HCT116 (cell line): ENCODE measurements at regions not wholly inside any gene's neighbourhood (a gene's known extent, or its start where the extent isn't known, plus 50 kb on each side); places are given as distances from the start of the nearest gene placed in this dataset.

ENCODE experiments used
- ATAC-seq: fragments of 200-7000 bp; cut with Tn5 transposase; 2 replicates; pipeline ENCODE4 v1.9.1; 2020; ENCODE audit warnings: mild to moderate bottlenecking, moderate library complexity
- BruUV-seq: library from RNA; stranded (reverse); fragments of 400-500 nt; replicated peaks from 2 replicates; lab custom pipeline; 2021; lab: Mats Ljungman, UMichigan
- CTCF ChIA-PET: fragments of 300-600 bp; sonication (Branson Sonifier 250); formaldehyde crosslinking; loops from one replicate; lab custom pipeline; 2021; ENCODE audit warnings: antibody characterized with exemption; lab: Charles Lee
- POLR2A ChIA-PET: fragments of 300-600, 350-600 bp; sonication (Branson Sonifier 250); formaldehyde crosslinking; loops from one replicate; lab custom pipeline; 2021; ENCODE audit warnings: antibody characterized with exemption; lab: Charles Lee
- RAD21 ChIA-PET, 2 experiments: fragments of 300-600 bp; sonication (Branson Sonifier 250); formaldehyde crosslinking; loops; one replicate each; lab custom pipeline; 2023; ENCODE audit warnings: low total read pairs in 2 of 2; ENCODE audit not compliant: uncharacterized antibody in 2 of 2, unreplicated experiment in 2 of 2, low non-redundant PET in 1 of 2; lab: Charles Lee
- DNase-seq: peaks from one replicate; pipeline ENCODE4 v3.0.0-alpha.2; 2010; ENCODE audit warnings: low read depth, low spot score
- H2AFZ ChIP-seq: fragments of 200-600 bp; shearing (Covaris generic), sonication (generic); 2 replicates; pipeline ENCODE4 v1.6.1; 2017; ENCODE audit warnings: low read depth, mixed run types, mixed read lengths, antibody characterized with exemption, low read length; ENCODE audit not compliant: poor library complexity, severe bottlenecking
- H3K27ac ChIP-seq: 2 replicates; pipeline ENCODE4 v1.5.1; 2012; ENCODE audit warnings: low read depth, low read length
- H3K27me3 ChIP-seq: fragments of 200-600 bp; sonication (generic); 2 replicates; pipeline ENCODE4 v1.6.1; 2016; ENCODE audit warnings: mixed run types, low read length, mixed read lengths; ENCODE audit not compliant: insufficient read depth
- H3K36me3 ChIP-seq, 2 experiments: fragments of 200-500 bp in 1 of 2; fragments of 200-600 bp in 1 of 2; sonication (Bioruptor generic) in 1 of 2; sonication (generic) in 1 of 2; 2 replicates each; pipeline versions ENCODE4 v1.5.1 to v1.6.1; 2014 to 2016; ENCODE audit warnings: low read length in 2 of 2, inconsistent platforms in 1 of 2, mixed read lengths in 1 of 2, mixed run types in 1 of 2; ENCODE audit not compliant: insufficient read depth in 2 of 2, control insufficient read depth in 1 of 2
- H3K4me1 ChIP-seq, 2 experiments: fragments of 200-600 bp in 1 of 2; sonication (generic) in 1 of 2; 2 replicates each; pipeline versions ENCODE4 v1.5.1 to v1.6.1; 2012 to 2017; ENCODE audit warnings: low read length in 2 of 2, inconsistent platforms in 1 of 2, mild to moderate bottlenecking in 1 of 2, mixed read lengths in 1 of 2, mixed run types in 1 of 2, moderate library complexity in 1 of 2; ENCODE audit not compliant: insufficient read depth in 2 of 2, control insufficient read depth in 1 of 2
- H3K4me2 ChIP-seq: fragments of 200-600 bp; sonication (generic); 2 replicates; pipeline ENCODE4 v1.6.1; 2017; ENCODE audit warnings: mixed run types, low read length, mixed read lengths
- H3K4me3 ChIP-seq, 2 experiments: fragments of 200-600 bp in 1 of 2; sonication (generic) in 1 of 2; replicated peaks in 1 of 2; 2 replicates each; pipeline ENCODE4 v1.5.1; 2011 to 2016; ENCODE audit warnings: low read length in 2 of 2, control low read depth in 1 of 2, low read depth in 1 of 2, mild to moderate bottlenecking in 1 of 2, mixed read lengths in 1 of 2, mixed run types in 1 of 2
- H3K79me2 ChIP-seq: fragments of 200-600 bp; sonication (generic); 2 replicates; pipeline ENCODE4 v1.6.1; 2017; ENCODE audit warnings: mild to moderate bottlenecking, mixed run types, low read length, moderate library complexity, mixed read lengths; ENCODE audit not compliant: insufficient read depth
- H3K9ac ChIP-seq: fragments of 200-600 bp; sonication (generic); 2 replicates; pipeline ENCODE4 v1.6.1; 2016; ENCODE audit warnings: low read length, mixed read lengths
- H3K9me2 ChIP-seq: fragments of 200-600 bp; sonication (generic), shearing (Covaris generic); 2 replicates; pipeline ENCODE4 v1.6.1; 2017; ENCODE audit warnings: mixed run types, mild to moderate bottlenecking, moderate library complexity; ENCODE audit not compliant: insufficient read depth
- H3K9me3 ChIP-seq, 2 experiments: fragments of 200-500 bp in 1 of 2; fragments of 200-600 bp in 1 of 2; sonication (Bioruptor generic) in 1 of 2; sonication (generic) in 1 of 2; 2 replicates each; pipeline ENCODE4 v1.6.1; 2014 to 2017; ENCODE audit warnings: low read length in 2 of 2, mixed read lengths in 2 of 2, inconsistent platforms in 1 of 2, low read depth in 1 of 2, mild to moderate bottlenecking in 1 of 2, mixed run types in 1 of 2, moderate library complexity in 1 of 2; ENCODE audit not compliant: control insufficient read depth in 1 of 2, insufficient read depth in 1 of 2
- H4K20me1 ChIP-seq: fragments of 200-600 bp; sonication (generic), shearing (Covaris generic); 2 replicates; pipeline ENCODE4 v1.6.1; 2017; ENCODE audit warnings: mixed run types, mild to moderate bottlenecking, moderate library complexity; ENCODE audit not compliant: insufficient read depth
- CBX3 ChIP-seq: IDR thresholded peaks from 2 replicates; pipeline ENCODE4 v1.6.1; 2012; ENCODE audit warnings: low read depth
- CEBPB ChIP-seq: IDR thresholded peaks from 2 replicates; pipeline ENCODE4 v1.6.1; 2012; ENCODE audit warnings: low read depth
- ELF1 ChIP-seq: IDR thresholded peaks from 2 replicates; pipeline ENCODE4 v1.6.1; 2012; ENCODE audit warnings: low read depth, borderline replicate concordance
- EZH2phosphoT487 ChIP-seq: fragments of 200-600 bp; IDR thresholded peaks from 2 replicates; pipeline ENCODE4 v1.6.1; 2018; ENCODE audit warnings: antibody characterized with exemption, borderline replicate concordance
- FOSL1 ChIP-seq: IDR thresholded peaks from 2 replicates; pipeline ENCODE4 v1.6.1; 2012; ENCODE audit warnings: low read depth
- JUND ChIP-seq: IDR thresholded peaks from 2 replicates; pipeline ENCODE4 v1.6.1; 2012
- POLR2A ChIP-seq: IDR thresholded peaks from 2 replicates; pipeline ENCODE4 v1.7.0; 2011; ENCODE audit warnings: borderline replicate concordance; ENCODE audit not compliant: insufficient read depth, insufficient read length; ENCODE audit errors: extremely low read depth
- POLR2AphosphoS5 ChIP-seq: IDR thresholded peaks from 2 replicates; pipeline ENCODE4 v1.6.1; 2011; ENCODE audit warnings: mild to moderate bottlenecking, low read depth, low read length, moderate library complexity
- RAD21 ChIP-seq: IDR thresholded peaks from 2 replicates; pipeline ENCODE4 v1.6.1; 2012; ENCODE audit warnings: low read depth, mild to moderate bottlenecking
- SIN3A ChIP-seq: IDR thresholded peaks from 2 replicates; pipeline ENCODE4 v1.6.1; 2012; ENCODE audit warnings: low read depth
- SP1 ChIP-seq: IDR thresholded peaks from 2 replicates; pipeline ENCODE4 v1.6.1; 2012; ENCODE audit warnings: low read depth
- SRF ChIP-seq: IDR thresholded peaks from 2 replicates; pipeline ENCODE4 v1.6.1; 2012; ENCODE audit warnings: low read depth
- TCF7L2 ChIP-seq: IDR thresholded peaks from 2 replicates; pipeline ENCODE4 v1.7.0; 2011; ENCODE audit warnings: borderline replicate concordance, inconsistent platforms; ENCODE audit not compliant: insufficient read depth, insufficient read length; ENCODE audit errors: extremely low read depth
- YY1 ChIP-seq: IDR thresholded peaks from 2 replicates; pipeline ENCODE4 v1.6.1; 2011; ENCODE audit warnings: low read length, low read depth, moderate library complexity, mild to moderate bottlenecking; ENCODE audit not compliant: insufficient replicate concordance; ENCODE audit errors: extremely low read depth
- ZFX ChIP-seq: fragments of 450-650 bp; IDR thresholded peaks from 2 replicates; pipeline ENCODE4 v1.6.1; 2017
- ZNF274 ChIP-seq: fragments of 200-500 bp; sonication (Bioruptor generic); IDR thresholded peaks from 2 replicates; pipeline ENCODE4 v1.6.1; 2014; ENCODE audit warnings: mild to moderate bottlenecking, low read depth, low read length, inconsistent platforms
- intact Hi-C: fragments of 100-400 bp; cut with micrococcal nuclease; formaldehyde crosslinking; loops from 2 replicates; pipeline ENCODE4 v1.10.0; 2022
- TF ChIP-seq, protein P1 (sequence below): IDR thresholded peaks from 2 replicates; pipeline ENCODE4 v1.6.1; 2012
- TF ChIP-seq, protein P2 (sequence below), 3 experiments: fragments of 200-600 bp in 1 of 3; sonication (generic) in 1 of 3; IDR thresholded peaks in 2 of 3; conservative IDR thresholded peaks in 1 of 3; 2 replicates each; pipeline ENCODE4 v1.5.1; 2012 to 2017; ENCODE audit warnings: low read depth in 2 of 3, low read length in 2 of 3, antibody characterized with exemption in 1 of 3, borderline replicate concordance in 1 of 3, control low read depth in 1 of 3, mild to moderate bottlenecking in 1 of 3, mixed read lengths in 1 of 3, mixed run types in 1 of 3, moderate library complexity in 1 of 3; ENCODE audit not compliant: insufficient read depth in 1 of 3
- TF ChIP-seq, protein P3 (sequence below): IDR thresholded peaks from 2 replicates; pipeline ENCODE4 v1.6.1; 2012; ENCODE audit warnings: low read depth

DNA sequence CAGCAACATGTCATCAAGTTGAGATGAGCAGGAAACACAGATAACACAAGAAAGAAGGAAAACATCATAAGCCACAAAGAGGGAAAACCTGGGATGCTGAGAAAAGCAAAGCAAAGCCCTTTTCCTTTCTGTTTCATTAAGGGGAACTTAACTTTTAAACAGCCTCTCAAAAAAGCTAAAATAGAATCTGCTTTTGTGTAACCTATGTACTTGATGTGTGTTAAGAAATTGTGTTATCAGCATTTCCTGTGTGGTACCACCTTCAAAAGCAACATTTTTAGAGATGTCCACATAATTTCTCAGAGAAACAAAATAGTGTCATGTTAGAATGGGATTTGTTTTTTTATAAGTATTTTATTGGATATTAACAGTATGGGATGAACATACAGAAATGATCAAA lies 206.2 kb downstream of the IL20RB start:
- Histone ChIP-seq H3K9ac (no peak overlapping the region), H3K36me3 (no peaks in the 10 kb centered on the region), H3K4me1 (peaks cover 0 to 5% of the 10 kb centered on the region in 2 experiments; a peak in 1 of 4 replicates), H3K27ac (no peak overlapping the region), H4K20me1 (no peaks in the 10 kb centered on the region), H3K79me2 (no peaks in the 10 kb centered on the region), H3K9me3 (no peaks in the 10 kb centered on the region), H3K4me2 (no peak overlapping the region), H3K4me3 (no peak overlapping the region), H3K27me3 (peaks cover 10% of the 10 kb centered on the region), H2AFZ (no peak overlapping the region), H3K9me2 (no peaks in the 10 kb centered on the region)
- ATAC-seq (no peak), DNase-seq (no peak)
- RAD21 ChIA-PET: no interaction called here
- POLR2A ChIA-PET: no interaction called here
- CTCF ChIA-PET: no interaction called here
- intact Hi-C loops: no loop called here
- no TSS peak for BruUV-seq
- TF ChIP-seq, protein P1, sequence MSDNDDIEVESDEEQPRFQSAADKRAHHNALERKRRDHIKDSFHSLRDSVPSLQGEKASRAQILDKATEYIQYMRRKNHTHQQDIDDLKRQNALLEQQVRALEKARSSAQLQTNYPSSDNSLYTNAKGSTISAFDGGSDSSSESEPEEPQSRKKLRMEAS: no peak
- TF ChIP-seq ZNF274 (no peak), CBX3 (no peak), SP1 (no peak), ZFX (no peak), TCF7L2 (no peak), SRF (no peak), SIN3A (no peak), YY1 (no peak), FOSL1 (no peak), JUND (no peak), POLR2A (no peak), POLR2AphosphoS5 (no peak), RAD21 (no peak), CEBPB (no peak), ELF1 (no peak), EZH2phosphoT487 (no peak)
- TF ChIP-seq, protein P2, sequence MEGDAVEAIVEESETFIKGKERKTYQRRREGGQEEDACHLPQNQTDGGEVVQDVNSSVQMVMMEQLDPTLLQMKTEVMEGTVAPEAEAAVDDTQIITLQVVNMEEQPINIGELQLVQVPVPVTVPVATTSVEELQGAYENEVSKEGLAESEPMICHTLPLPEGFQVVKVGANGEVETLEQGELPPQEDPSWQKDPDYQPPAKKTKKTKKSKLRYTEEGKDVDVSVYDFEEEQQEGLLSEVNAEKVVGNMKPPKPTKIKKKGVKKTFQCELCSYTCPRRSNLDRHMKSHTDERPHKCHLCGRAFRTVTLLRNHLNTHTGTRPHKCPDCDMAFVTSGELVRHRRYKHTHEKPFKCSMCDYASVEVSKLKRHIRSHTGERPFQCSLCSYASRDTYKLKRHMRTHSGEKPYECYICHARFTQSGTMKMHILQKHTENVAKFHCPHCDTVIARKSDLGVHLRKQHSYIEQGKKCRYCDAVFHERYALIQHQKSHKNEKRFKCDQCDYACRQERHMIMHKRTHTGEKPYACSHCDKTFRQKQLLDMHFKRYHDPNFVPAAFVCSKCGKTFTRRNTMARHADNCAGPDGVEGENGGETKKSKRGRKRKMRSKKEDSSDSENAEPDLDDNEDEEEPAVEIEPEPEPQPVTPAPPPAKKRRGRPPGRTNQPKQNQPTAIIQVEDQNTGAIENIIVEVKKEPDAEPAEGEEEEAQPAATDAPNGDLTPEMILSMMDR (IDR thresholded peaks at IDR 0.05 in 2 of 3, conservative IDR thresholded peaks at IDR 0.05 in 1 of 3; ENCODE audit: borderline replicate concordance in 1 of 3, insufficient read depth in 1 of 3, low read depth in 2 of 3, low read length in 2 of 3): no peak
- TF ChIP-seq, protein P3, sequence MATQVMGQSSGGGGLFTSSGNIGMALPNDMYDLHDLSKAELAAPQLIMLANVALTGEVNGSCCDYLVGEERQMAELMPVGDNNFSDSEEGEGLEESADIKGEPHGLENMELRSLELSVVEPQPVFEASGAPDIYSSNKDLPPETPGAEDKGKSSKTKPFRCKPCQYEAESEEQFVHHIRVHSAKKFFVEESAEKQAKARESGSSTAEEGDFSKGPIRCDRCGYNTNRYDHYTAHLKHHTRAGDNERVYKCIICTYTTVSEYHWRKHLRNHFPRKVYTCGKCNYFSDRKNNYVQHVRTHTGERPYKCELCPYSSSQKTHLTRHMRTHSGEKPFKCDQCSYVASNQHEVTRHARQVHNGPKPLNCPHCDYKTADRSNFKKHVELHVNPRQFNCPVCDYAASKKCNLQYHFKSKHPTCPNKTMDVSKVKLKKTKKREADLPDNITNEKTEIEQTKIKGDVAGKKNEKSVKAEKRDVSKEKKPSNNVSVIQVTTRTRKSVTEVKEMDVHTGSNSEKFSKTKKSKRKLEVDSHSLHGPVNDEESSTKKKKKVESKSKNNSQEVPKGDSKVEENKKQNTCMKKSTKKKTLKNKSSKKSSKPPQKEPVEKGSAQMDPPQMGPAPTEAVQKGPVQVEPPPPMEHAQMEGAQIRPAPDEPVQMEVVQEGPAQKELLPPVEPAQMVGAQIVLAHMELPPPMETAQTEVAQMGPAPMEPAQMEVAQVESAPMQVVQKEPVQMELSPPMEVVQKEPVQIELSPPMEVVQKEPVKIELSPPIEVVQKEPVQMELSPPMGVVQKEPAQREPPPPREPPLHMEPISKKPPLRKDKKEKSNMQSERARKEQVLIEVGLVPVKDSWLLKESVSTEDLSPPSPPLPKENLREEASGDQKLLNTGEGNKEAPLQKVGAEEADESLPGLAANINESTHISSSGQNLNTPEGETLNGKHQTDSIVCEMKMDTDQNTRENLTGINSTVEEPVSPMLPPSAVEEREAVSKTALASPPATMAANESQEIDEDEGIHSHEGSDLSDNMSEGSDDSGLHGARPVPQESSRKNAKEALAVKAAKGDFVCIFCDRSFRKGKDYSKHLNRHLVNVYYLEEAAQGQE: no peak
